Stimulated activated CD4-positive, alpha-beta T cell treated with anti-CD3 and anti-CD28 coated beads, Interleukin-4, amount 100 ng/mL, for 4 hours (primary cell): ENCODE measurements at regions not wholly inside any gene's neighbourhood (a gene's known extent, or its start where the extent isn't known, plus 50 kb on each side); places are given as distances from the start of the nearest gene placed in this dataset.
"Not testable (repeated sequence)": the region's sequence is repeated elsewhere in the genome, so short reads cannot be mapped to it uniquely, and the experiment has no call there.

Experiments used
- DNase-seq, 2 experiments: peaks; one replicate each; pipeline ENCODE4 v3.0.0-alpha.2; 2020

DNA sequence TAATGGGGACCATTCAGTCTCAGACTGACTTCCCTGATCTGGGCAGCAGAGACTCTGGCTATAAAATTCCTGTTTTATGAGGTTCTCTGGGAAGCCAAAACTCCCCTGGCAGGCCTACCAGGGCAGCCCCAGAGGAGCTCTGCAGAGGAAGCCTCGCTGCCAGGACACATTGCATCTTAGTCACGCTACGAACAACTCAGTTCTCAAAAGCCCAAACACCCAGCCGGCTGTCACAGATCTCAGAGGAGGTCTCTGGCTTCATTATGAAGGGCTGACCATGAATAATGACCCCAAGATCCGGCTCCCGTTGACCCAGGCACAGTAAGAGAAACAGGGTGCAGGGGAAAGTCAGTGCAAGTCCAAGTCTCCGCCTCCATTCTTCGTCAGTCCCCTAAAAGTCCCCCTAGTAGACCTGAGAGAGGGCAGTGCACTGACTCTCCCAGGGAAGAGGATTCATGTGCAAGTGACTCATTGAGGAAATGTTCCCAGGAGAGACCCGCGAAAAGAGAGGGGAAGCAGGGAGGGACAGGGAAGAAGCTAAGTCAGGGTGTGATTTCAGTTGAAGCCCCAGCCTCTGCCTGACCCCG lies 212.3 kb downstream of the CYP26B1 start:
- no peak for DNase-seq

DNA sequence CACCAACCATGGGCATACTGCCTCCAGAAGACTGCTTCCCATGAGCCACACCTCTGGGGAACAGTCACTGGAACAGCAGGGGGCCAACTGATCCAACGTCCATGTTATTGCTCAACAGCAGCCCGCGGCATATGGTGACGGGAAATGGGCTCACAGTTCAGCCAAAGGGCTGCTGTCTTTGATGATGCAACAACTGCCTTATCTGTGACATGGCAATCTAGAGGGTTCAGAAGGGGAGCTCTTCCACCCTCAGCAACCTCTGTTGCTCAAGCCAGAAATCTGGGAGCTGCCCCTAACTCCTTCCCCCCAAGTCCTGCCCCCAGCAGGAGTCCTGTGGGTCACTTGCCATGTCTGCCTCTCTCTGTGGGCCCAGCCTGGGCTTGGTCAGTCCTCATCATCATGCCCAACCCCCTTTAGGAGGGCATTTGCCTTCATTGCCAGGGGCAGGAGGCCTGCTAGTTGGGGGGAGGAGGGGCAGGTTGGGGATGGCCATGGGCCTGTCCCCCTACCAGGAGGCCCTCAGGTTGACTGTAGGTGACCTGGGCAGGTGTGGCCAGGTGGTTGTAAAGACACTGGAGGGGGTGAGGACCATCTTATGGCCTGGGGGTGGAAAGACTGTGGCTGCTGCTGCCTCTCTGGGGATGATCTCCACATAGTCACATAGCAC lies 212.9 kb downstream of the CYP26B1 start:
- DNase-seq = no peak

DNA sequence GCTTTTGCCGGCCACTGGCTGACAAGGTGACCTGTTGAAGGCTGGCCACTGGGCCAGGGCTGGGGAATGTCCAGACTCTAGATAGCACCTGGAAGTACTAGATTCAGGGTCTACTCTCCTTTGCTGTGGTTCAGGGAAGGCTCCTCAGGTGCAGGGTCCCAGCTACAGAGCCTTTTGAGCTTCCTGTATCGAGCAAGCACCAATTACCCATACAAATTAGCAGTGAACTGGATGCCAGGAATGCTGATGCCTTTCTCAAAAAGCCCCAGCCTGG lies 213.4 kb downstream of the CYP26B1 start:
- no peak for DNase-seq

DNA sequence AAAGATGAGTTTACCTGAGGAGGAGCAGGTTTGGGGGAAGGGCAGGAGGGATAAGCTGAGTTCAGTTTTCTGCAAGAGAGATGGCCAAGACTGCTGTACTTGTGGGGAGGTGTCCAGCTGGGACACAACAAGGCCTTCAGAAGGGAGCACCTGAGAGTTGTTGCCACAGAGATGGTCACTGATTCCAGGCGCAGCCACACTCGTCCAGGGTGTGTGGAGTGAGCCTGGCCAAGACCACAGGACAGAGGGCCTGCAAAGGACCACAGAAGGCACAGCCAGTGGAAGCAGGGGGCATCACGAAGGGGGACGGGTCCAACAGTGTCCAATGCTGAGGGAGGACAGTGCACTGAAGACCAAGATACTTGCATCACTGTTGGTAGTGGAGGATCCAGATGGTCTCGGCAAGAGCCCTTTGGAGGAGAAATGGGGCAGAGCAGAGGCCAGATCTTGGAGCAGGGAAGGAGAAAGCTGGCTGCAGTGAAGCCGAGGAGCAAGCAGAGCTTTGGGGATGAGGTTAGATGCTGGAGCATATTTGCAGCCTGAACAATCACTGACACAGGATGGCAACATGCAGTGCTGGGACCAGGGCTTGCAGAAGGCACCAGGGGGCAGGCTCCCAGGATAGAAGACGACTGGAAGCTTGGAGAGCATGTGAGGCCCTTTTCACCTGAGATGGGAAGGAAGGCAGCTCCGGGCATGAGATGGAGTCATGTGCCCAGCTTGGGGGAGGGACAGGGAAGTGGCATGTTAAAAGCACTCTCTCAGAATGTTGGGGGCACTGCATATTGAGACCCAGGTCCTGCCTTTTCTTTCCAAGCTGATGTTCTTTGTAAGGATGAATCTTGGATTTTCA lies 214.0 kb downstream of the CYP26B1 start:
- no peak for DNase-seq

DNA sequence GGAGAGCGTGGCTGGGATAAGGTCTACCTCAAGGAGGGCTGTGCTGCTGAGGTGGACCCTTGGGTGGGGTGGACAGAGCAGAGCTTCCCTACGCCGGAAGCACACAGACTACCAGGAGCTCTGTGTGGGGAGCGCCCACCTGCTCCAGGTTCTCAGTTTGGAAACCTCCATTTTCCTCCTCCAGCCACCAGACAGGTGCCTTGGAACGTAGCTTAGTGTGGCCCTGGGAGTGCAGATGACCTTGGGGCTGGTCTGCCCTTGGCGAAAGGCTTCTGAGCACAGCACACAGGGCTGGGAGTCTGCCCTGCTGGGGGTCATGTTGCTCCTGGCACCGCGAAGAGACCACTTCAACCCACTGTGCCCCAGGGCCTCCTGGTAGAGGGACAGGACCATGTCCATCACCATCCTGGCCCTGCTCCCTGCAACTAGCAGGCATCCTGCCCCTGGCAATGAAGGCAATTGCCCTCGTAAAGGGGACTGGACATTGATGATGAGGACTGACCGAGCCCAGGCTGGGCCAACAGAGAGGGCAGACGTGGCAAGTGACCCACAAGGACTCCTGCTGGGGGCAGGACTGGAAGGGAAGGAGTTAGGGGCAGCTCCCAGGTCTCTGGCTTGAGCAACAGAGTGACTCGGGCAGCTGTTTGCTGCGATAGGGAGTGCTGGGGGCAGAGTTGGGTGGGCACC lies 214.7 kb downstream of the CYP26B1 start:
- no peak for DNase-seq

DNA sequence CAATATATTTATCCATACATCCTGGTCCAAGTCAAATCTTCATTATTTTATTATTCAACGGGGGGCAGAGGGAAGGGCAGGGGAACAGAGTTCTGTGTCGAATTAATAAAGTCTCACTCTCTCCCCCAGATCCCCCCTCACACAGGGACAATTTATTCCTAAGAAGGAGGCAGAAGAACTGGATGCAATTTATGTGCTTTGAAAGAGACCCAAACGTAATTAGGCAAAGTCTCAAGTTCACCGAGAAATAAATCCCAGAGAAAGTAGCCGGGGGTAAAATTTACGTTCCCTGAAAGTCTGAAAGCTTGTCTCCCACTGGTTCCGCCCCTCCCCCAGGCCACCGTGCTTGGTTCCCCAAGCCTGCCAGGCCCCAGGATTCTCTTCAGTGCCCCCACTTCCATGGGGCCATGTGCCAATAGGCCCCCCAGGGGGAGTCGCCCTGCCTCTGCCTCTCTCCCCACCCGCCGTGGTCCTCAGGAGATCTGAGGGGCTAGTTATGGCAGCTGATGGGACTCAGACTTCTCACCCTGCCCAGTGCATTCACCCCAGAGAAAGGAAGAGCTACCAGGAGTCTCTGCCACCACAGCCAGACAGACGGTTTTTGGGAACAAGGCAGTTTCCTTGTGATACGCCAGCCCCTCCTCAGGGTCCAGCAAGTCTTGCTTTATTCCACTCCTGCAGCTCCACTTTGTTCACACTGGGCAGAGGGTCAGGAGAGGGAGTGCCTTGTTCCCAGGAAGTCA lies 215.5 kb downstream of the CYP26B1 start:
- no peak for DNase-seq

DNA sequence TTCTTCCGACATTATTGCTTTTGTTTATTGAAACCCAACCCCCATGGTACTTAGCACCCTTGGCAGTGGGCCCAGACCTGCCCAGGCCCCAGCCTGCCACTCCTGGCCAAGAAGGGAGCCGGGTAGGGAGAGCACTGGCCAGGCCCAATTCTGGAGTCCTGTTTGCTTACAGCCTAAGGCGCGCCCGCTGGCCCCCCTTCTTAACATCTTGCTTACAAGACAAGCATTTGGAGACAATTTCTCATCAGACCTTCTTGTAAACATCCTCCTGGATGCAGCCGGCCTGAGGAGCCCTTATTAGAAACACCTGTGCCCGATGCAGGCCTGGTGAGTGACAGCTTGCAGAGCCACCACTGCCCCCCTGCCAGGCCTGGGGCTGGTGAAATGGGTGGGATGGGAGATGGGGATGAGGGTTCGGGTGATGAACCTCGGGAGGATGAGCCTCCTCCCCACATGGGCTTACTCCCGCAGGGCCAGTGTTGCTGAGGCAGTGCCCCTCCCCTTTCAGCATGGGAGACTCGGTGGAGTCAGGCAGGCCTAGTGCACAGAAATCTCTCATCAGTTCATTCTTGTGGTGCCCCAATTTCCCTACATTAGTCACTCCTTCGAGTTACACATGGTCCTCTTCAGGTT lies 217.5 kb downstream of the CYP26B1 start:
- no peak for DNase-seq

DNA sequence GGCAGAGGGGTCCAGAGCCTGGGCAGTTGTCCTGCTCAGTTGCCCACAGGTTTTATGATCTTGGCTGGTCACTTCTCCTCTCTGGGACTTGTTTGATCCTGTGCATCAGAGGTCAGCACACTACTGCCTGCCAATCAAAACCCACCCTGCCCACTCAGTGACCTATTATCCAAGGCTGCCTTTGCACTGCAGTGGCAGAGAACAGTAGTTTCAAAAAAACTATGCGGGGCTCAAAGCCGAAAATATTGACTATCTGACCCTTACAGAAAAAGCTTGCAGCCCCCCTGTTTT lies 218.2 kb downstream of the CYP26B1 start:
- no peak for DNase-seq

DNA sequence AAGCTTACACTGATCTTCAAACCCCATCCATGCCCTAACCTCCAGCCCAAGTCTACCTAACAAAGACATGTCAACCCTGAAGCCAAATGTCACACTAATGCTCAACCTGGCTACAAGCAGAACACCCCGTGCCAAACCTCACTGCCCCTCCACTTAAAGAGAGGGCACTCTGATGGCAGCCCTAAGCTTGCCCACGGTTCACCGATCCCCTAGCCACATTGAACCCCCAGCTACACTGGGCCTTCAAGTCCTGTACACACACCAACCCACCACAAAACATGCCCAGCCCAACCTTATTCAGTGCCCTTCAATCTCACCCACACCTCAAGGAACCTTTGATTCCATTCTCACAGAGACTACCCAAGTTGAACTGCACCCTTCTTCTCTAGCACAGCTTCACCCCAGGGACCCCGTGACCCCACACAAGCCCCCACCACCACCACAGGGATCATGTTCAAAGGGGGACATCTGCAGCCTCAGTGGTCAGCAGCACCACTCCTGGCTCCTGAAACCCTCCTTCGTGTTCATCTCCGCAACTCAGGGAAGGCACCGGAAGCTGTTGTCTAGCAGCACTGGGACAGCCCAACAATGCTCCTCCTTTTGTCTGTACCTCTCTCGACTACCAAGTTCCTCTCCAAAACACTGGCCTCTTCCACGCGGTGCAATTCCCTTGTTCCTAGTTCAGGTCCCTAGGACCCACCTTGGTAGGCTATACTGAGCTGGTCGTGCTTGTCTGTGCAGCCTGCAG lies 218.8 kb downstream of the CYP26B1 start:
- DNase-seq = no peak

DNA sequence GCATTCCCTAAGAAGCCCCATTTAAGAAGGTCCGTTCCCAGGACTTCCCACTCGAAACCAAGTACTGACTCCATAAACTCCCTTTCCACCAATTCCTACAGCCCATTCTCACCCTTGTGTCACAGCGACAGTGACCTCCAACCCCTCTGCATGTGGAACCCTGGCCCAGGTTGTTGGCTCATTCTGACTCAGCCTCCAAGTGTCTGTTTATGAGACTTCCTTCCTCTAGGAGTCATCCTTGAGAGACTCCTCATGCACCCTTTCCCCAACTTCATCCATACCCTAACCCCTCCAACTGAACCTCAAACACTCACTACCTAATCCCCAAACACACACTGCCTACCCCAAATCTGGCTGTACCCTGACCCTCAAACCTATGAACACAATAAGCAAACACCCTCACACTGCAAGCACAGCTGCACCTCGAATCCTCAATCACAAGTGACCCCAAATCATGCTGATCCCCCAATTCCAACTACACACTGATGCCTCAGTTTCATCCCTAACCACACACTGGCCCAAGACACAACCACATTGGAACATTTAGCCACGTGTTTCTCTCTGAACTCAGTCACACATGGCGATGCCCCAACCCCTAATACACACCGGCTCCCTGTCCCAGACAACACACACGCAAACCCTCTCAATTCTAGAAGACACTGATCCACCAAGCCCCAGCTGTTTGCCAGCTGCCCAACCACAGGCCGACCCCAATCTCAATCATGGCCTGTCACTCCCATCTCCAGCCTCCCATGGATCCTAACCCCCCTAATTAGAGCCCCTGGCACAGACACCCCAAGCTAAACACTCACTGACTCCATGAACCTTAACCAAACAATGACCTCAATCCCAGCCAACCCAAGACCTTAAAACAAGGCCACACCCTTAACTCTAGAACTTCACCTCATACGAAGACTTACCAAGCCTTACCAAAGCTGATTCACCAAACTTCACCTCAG lies 219.6 kb downstream of the CYP26B1 start:
- no peak for DNase-seq

DNA sequence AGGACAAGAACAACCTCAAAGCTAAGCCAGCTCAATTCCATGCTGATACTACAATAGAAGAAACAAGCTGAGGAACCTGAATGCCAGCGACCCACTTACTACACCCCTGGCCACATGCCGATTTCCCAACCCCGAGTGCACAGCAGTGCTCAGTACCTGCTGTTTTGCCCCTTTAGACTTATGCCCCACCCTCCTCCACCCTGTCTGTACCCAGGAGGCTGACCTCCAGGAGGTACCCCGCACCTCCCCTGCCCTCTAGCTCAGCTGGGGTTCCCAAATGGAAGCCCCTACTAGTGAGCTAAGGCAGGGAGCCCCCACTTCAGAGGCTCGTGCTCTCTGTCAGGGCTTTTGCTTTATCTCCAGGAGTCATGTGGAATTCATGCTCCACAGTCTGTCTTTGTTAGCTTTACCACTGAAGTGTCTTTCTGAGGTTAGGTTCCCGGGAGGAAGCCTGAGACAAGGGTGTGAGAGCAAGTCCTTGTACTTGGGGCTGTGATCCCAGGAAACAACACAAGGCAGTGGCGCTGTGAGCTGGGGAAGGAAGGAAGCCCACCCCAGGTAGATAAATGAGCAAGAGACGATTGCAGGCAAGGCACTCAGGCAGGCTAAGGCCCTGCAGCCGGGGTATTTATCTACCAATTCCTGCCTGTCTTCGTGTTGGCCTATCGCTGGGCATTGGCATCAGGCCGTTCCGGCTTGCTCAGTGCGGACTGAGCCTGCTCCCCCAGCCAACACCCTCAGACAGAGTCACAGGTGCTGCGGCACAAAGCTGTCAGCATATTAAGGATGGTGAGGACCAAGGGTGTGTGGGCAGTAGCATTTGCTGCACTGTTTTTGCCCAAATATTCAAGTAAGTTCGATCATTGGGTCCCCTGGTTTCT lies 220.5 kb downstream of the CYP26B1 start:
- no peak for DNase-seq

DNA sequence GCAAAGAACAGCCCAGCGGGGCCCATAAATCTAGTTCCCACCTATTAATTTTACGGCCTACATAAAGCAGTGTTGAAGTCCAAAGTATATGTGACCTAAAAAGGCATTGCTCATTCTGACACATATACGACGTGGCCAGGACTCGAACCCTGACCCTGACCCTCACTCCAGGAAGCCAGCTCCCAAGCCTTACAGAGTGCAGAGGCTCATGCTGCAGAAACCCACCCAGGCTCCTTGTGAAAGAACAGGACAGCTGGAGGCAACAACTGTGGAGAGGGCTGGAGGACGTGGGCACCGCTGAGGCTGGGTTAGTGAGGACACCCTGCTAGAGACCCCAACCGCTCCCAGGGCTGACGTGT lies 221.6 kb downstream of the CYP26B1 start:
- no peak for DNase-seq

DNA sequence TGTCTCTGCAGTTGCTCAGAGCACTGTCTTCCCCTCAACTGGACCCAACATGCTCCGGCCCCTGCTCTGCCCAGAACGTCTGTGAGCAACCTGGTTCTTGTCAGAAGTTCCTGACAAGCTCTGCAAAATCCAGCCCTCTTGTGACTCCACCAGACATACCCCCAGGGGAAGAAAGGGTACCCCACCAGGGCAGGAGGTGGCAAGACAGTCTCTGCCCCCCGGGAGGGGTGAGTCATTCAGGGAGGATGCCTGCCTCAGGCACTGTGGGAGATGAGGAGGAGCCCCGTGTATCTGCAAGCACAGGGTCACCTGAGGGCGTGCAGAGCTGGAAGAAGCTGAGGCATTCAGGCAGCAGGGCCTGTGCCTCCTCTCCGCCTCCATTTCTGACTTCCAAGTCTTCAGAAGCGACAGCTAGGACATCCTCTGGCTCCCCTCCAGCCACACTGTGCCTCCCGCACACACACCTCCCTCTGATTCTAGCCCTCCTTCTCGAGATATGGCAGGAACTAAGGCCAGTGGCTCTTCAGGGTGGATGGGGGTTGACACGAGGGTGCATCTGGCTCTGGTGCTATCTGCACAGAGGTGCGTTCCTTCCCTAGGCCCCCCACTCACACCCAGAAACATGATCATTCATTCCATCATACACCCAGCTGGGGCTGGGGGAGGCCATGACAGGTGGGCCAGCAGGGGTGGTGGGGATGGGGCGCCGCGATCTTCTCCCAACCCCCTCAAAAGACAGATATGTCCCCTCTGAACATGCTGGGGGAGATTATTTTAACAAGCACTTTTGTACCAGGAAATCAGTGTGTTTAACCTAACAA lies 222.2 kb downstream of the CYP26B1 start:
- DNase-seq = no peak

DNA sequence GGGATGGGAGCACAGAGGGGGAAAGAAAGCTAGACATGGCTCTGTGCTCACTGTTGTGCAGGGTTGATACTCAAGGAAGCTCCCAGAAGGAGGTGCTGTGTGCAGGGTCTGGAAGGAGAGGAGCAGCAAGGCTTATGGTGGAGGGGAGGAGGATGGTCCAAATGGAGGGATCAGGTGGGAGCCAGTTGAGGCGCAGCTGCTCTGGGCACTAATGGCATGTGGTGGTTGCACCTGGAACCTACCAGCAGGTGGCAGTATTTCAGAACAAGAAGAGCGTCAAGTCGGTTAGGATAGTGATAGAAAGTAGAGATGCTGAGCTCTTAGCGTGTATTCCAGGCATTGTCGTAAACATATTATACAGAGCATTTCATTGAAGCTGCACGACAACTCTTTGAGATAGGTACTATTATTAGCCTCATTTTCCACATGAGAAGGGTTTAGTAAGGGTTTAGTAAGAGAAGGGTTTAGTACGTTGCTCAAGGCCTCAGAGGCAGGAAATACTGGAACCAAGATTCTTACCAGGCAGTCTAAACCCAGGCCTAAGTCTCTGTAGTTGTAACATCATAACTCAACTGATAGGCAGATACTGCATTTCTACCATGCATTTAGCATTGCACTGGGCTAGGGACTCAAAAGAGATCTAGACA lies 223.7 kb downstream of the CYP26B1 start:
- peak; percentile 25 to 29 for DNase-seq

DNA sequence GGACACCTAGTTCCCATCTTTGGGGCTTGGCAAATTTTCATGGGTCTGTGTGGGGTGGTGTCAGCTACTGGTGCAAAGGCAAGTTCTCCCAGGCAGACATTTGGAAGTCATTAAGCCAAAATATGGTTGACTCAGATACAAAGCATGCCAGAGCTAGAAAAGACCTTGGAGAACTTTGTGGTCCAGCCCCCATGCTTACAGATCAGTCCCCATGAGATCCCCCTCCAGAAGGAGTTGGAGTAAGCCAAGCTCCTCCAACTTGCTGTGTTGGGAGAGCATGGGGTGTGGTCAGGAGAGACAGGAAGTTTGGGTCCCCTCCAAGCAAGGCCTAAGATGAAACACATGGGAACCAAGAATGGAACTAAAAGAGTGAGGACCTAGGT lies 224.5 kb downstream of the CYP26B1 start:
- no peak for DNase-seq

DNA sequence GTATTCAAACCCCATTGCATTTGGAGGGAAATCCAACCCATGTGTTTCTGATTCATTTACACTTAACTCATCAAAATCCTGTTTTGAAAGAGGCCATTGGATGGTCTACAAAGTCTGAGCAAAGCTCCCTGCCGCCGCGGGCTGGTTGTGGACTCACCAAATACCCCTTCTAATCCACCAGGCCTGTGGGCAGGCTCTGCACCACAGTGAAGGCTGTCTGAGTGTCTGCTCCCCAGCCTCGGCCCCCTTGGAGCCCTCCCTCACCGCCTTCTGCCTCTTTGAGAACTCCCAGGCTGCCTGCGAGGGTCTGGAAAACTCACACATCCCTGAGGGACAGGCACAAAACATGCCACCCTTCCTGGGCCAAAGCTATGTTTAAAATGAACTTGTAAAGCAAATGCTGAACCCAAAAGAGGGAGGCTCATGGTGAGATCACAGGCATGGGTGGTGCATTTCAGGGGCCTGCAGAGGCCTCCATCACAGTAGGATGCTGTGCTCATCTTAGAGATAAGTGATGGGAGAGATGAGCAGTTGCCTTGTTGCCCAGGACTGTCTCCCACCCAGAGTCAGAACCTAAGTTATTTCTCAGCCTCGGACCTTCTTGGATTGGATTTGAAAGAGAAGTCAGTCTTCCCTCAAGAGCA lies 225.0 kb downstream of the CYP26B1 start:
- no peak for DNase-seq

DNA sequence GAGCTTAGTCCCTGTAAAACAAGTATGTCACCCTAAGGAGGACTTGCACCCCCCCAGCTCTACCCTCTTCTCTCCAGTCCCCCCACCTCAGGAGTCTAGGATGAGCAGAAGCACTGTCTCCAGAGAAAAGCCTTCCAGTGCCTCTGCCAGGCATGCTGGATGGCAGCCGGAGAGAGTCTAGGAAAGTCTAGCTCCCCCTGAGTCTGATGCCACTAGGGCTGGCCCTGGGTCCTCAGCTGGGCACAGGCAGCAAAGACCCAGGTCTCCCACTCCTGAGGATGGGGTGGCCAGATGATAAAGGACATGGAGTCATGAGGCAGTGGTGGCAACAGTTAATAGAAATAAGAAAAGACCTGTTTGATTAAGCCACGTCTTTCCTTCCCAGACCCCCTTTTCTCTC lies 225.6 kb downstream of the CYP26B1 start:
- DNase-seq = no peak

DNA sequence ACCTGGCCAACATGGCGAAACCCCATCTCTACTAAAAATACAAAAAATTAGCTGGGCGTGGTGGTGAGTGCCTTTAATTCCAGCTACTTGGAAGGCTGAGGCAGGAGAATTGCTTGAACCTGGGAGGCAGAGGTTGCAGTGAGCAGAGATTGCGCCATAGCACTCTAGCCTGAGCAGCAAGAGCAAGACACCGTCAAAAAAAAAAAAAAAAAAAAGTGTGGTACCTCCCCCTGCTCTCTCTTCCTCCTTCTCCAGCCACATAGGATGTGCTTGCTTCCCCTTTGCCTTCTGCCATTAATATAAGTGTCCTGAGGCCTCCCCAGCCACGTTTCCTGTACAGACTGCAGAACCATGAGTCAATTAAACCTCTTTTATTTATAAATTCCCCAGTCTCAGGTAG lies 226.8 kb downstream of the CYP26B1 start:
- not testable (repeated sequence) for DNase-seq
